ENCODE measurements at regions not wholly inside any gene's neighbourhood (a gene's known extent, or its start where the extent isn't known, plus 50 kb on each side); places are given as distances from the start of the nearest gene placed in this dataset.

GRCh38 chr4:100819505-100819904, 301.7 kb upstream of the EMCN start:
- no peaks in the 10 kb centered on the region for H3K9me3 ChIP-seq (ENCODE audit: control insufficient read depth, insufficient read depth, low read length)
- no peaks in the 10 kb centered on the region for H3K79me1 ChIP-seq (ENCODE audit: low read depth in 1 of 2, low read length in 2 of 2)
- no peaks in the 10 kb centered on the region for H3K9me1 ChIP-seq (ENCODE audit: insufficient read depth, low read length)
- H3K18ac ChIP-seq (ENCODE audit: low read depth, low read length): no peak overlapping the region
- H3K56ac ChIP-seq (ENCODE audit: extremely low read depth, insufficient read depth, low read length): no peak overlapping the region
- no peak overlapping the region for H2AK9ac ChIP-seq (replicated peaks; ENCODE audit: low read depth, low read length, poor library complexity)
- H2BK120ac ChIP-seq (ENCODE audit: low read depth, low read length): no peak overlapping the region
- intact Hi-C loops (cut with micrococcal nuclease) (no loop called here), in situ Hi-C loops (cut with MboI; ENCODE audit: low sequenced_read_pairs) (no loop called here), dilution Hi-C loops (cut with HindIII; ENCODE audit: low sequenced_read_pairs, unreplicated experiment) (no loop called here)
- POLR2A ChIA-PET (ENCODE audit: unreplicated experiment): no interaction called here
- ATAC-seq (ENCODE audit: low read depth): no peak
- CTCF ChIA-PET: no interaction called here
- H3K14ac ChIP-seq (replicated peaks; ENCODE audit: low read depth, low read length): no peak overlapping the region
- no CpG with 5 or more reads among the region's 5 CpGs for WGBS, 2 experiments (ENCODE audit: extremely low coverage in 2 of 2, insufficient read length in 1 of 2)
- no peak overlapping the region for H3K4me2 ChIP-seq (ENCODE audit: low read depth, low read length)
- no peak overlapping the region for H4K5ac ChIP-seq (ENCODE audit: low read depth, low read length)
- H3K23ac ChIP-seq (ENCODE audit: low read depth, low read length): no peak overlapping the region
- no peaks in the 10 kb centered on the region for H3K36me3 ChIP-seq (ENCODE audit: control insufficient read depth, insufficient read depth, low read length)
- BruUV-seq (replicated peaks): no TSS peak
- no peak overlapping the region for H4K91ac ChIP-seq (ENCODE audit: insufficient read depth, low read depth, low read length)
- no peak overlapping the region for H4K8ac ChIP-seq (ENCODE audit: low read depth in 2 of 2, low read length in 2 of 2)
- H2AFZ ChIP-seq (replicated peaks; ENCODE audit: low read length, poor library complexity): no peak overlapping the region
- H2BK15ac ChIP-seq (ENCODE audit: low read depth, low read length): no peak overlapping the region
- H3K4ac ChIP-seq (ENCODE audit: low read depth, low read length): no peak overlapping the region
- no peak overlapping the region for H3K27ac ChIP-seq (ENCODE audit: insufficient read depth, low read length)
- TF ChIP-seq USF2 (IDR thresholded peaks at IDR 0.05; ENCODE audit: low read depth, low read length) (no peak), MAFK (IDR thresholded peaks at IDR 0.05; ENCODE audit: low read depth, low read length) (no peak), SMC3 (IDR thresholded peaks at IDR 0.05; ENCODE audit: low read depth, low read length) (no peak), RFX5 (IDR thresholded peaks at IDR 0.05; ENCODE audit: low read depth, low read length) (no peak), POLR2A (IDR thresholded peaks at IDR 0.05; ENCODE audit: low read depth, low read length) (no peak)
- no peaks in the 10 kb centered on the region for H3K4me1 ChIP-seq (ENCODE audit: control insufficient read depth, insufficient read depth, low read length)
- H2BK5ac ChIP-seq (ENCODE audit: low read depth, low read length, poor library complexity, severe bottlenecking): no peak overlapping the region
- H3K4me3 ChIP-seq (ENCODE audit: insufficient read depth, low read depth, low read length): no peak overlapping the region
- H2BK20ac ChIP-seq (ENCODE audit: low read depth, low read length): no peak overlapping the region
- no peak for DNase-seq
- H3K27me3 ChIP-seq (ENCODE audit: control insufficient read depth, insufficient read depth, low read length): no peaks in the 10 kb centered on the region
- no peak overlapping the region for H3K9ac ChIP-seq (ENCODE audit: low read depth, low read length)
- no peak overlapping the region for H2AK5ac ChIP-seq (ENCODE audit: low read depth, low read length)
- H4K20me1 ChIP-seq (ENCODE audit: insufficient read depth, low read length): no peaks in the 10 kb centered on the region

Data from IMR-90 (cell line).